ENCODE measurements at regions not wholly inside any gene's neighbourhood (a gene's known extent, or its start where the extent isn't known, plus 50 kb on each side); places are given as distances from the start of the nearest gene placed in this dataset.

DNA sequence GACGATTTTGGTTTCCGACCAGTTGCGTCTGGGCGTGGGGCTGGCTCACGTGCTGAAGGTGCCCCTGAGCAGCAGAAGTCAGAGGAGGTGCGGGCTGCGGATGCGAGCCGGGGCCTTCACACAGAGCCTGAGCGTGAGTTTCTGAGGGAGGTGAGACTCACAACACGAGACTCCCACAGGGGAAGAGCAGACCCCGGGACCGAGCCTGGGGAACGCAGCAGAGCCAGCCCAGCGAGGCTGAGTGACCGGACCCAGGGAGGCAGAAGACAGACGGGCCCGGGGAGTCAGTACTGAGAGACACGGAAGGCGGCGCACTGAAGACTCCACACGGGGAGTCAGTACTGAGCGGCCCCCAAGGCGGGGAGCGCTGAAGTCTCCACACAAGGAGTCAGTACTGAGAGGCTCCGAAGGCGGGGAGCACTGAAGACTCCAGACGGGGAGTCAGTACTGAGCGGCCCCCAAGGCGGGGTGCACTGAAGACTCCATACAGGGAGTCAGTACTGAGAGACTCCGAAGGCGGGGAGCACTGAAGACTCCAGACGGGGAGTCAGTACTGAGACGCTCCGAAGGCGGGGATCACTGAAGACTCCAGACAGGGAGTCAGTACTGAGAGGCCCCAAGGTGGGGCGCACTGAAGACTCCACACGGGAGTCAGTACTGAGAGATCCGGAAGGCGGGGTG, 77.8 kb downstream of the DLL1 start:
- no peak for DNase-seq

- DNase-seq = no peak
These were observed 78.7 kb downstream of the DLL1 start for GRCh38 chr6:170212051-170212756.

DNA sequence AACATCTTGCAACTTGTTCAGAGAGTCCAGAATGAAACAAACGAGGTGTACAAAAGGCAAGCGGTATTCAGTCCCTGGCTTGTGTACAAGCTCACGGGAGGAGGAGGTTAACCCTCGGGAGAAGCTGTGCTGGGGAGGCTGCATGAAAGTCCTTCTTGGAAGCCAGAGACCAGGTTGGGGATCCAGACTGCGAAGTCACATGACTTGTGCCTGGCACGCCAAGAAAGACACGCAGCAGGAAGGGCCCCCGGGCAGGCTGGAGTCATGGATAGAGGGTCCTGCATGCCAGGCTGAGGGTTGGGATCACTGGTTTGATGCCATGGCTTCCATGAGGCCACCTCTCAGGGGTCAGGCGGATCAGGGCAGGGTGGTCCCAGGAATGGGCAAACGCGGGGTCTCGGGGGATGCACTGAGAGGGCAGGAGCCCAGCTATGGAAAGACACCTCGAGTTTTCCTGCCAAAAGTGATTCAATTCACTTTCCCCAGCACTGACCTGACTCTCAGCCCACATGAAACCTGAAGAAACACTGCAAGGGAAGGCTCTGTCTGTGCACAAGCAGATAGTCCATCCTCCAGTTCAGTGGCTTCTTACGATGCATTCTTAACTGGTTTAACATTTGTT, 79.4 kb downstream of the DLL1 start:
- DNase-seq = no peak

GRCh38 chr6:170210651-170211403, 80.1 kb downstream of the DLL1 start:
- DNase-seq = no peak

DNA sequence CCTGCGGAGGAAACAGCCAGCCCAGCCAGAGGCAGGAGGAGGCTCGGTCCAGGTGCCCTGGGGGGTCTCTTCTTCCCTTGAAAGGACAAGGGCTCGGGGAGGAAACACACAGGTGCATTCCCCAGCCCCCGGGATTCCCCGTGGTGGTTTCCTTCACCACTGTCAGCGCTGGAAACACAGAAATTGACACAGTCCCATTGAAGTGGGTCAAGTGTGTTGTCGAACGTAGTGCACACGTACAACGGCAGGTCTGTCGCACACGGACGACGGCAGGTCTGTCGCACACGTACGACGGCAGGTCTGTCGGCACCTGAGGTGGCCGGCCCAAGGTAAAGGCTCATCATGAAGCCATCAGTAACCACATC, 80.9 kb downstream of the DLL1 start:
- DNase-seq = no peak

- DNase-seq = no peak
These were observed 81.4 kb downstream of the DLL1 start for GRCh38 chr6:170209354-170210025.

GRCh38 chr6:170208651-170209353, 82.1 kb downstream of the DLL1 start:
- DNase-seq = no peak

DNA sequence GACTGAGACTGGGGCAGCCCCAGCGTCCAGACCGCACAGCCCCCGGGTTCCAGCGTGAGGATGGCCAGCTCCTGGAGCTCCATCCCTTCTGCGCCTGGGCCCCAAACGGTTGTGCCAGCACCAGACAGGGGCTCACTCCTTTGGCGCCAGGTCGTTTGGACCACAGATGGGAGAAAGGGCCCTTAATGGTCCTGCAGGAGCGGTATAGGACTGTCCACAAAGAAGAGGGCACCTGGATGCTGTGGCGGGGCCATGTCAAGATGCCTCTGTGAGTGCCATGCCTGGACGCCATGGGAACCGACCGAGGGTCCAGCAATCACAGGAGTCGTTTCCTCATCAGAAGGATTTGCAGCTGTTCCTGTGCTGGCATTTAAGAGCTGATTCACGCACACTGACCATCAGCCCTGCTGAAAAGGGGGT, 82.7 kb downstream of the DLL1 start:
- DNase-seq = no peak

DNA sequence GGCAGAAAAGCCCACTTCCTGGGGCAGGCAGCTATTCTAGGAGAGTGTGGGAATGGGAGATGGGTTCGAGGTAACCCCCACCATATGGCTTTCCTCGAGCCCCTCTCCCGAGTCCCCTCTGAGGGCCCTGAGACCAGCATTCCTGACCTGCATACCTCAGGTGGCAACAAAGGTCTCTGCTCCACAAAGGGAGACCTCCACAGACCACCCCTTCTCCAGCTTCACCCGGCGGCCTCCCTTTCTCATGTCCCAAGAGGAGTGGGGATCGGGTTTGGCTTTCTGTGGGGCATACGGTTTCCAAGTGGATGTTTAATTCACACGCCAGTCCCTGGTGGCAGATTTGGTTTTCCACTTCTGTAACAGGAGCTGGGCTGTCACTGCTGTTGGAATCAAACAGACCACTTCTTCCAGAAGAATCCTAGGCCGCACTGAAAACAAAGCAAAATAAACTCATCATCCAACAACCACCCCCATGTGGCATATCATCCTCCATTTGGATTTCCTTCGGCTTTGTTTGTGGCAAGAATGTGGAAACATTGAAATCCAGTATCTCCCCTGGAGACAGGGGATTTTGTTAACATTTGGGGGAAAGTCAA, 83.2 kb downstream of the DLL1 start:
- DNase-seq = no peak

DNA sequence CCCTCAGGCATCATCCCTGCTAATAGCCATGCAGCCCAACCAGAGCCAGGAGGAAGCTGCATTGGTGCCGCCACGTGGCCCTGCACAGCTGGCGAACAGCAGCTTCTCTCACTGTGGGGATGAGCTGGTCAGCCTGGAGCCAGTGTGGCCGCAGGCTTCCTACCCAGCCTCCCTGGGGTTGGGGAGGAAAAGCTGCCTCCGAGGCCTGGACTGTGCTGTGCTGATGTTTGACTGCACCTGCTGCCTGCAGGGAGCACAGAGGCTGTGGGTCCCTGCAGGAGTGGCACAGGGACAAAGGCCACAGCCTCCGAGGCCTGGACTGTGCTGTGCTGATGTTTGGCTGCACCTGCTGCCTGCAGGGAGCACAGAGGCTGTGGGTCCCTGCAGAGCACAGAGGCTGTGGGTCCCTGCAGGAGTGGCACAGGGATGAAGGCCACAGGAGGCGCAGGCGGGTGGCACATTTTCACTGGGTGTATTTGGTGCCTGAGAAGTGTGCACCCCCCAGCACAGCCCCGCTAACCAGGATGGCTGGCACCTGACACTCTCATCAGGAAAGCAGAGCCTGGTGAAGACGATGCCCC, 83.9 kb downstream of the DLL1 start:
- DNase-seq = no peak

- DNase-seq = no peak
These were observed 84.6 kb downstream of the DLL1 start for GRCh38 chr6:170206317-170206621.

- DNase-seq = no peak
These were observed 85.2 kb downstream of the DLL1 start for GRCh38 chr6:170205534-170206316.

- no peak for DNase-seq
These were observed 85.8 kb downstream of the DLL1 start for GRCh38 chr6:170205126-170205525.

- no peak for DNase-seq
These were observed 87.7 kb downstream of the DLL1 start for GRCh38 chr6:170203212-170203611.

GRCh38 chr6:170202416-170203135, 88.3 kb downstream of the DLL1 start:
- DNase-seq = no peak

GRCh38 chr6:170201361-170201760, 89.5 kb downstream of the DLL1 start:
- no peak for DNase-seq

GRCh38 chr6:170200458-170200891, 90.4 kb downstream of the DLL1 start:
- DNase-seq = no peak

- no peak for DNase-seq
These were observed 91.2 kb downstream of the DLL1 start for GRCh38 chr6:170199716-170200115.

DNA sequence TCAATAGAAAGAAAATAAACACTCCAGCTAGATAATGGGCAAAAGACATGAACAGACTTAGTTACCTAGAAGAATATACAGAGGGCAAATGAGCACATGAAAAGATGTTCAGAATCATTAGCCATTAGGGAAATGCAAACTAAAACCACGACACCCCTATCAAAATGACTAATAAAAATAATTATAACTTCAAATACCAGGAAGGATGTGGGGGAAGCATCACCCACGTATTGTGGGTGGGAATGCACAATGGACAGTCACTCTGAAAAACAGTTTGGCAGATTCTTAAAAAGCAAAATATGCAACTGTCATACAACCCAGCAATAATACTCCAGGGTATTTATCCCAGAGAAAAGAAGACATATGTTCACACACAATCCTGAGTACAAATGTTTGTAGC, 92.6 kb downstream of the DLL1 start:
- no peak for DNase-seq

DNA sequence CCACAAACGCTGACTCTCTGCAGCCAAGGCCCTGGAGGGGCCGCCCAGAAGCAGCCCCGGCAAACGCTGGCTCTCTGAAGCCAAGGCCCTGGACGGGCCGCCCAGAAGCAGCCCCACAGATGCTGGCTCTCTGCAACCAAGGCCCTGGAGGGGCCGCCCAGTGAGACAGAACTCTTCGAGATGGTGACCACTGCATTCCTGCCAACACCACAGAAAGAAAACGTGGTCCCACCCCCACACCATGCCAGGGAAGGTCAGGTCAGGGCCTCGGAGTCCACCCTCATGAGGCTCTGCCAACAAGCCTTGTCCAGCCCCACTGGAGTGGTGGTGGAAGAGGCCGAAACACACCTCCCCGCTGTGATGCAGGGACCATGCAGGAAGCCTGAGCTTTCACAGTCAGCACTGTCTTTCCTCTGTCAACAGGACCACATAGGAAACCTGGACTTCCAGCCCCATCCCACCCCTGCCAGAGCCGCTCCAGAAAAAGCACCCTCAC, 97.5 kb downstream of the DLL1 start:
- no peak for DNase-seq
